HG03060 (cell line): ENCODE measurements at regions not wholly inside any gene's neighbourhood (a gene's known extent, or its start where the extent isn't known, plus 50 kb on each side); places are given as distances from the start of the nearest gene placed in this dataset.
"Not testable (repeated sequence)": the region's sequence is repeated elsewhere in the genome, so short reads cannot be mapped to it uniquely, and the experiment has no call there.

Experiments
- ATAC-seq: cut with Tn5 transposase; IDR thresholded peaks from one replicate; pipeline ENCODE4 v1.9.1; 2021; ENCODE audit warnings: low read depth, moderate number of reproducible peaks; ENCODE audit not compliant: unreplicated experiment

DNA sequence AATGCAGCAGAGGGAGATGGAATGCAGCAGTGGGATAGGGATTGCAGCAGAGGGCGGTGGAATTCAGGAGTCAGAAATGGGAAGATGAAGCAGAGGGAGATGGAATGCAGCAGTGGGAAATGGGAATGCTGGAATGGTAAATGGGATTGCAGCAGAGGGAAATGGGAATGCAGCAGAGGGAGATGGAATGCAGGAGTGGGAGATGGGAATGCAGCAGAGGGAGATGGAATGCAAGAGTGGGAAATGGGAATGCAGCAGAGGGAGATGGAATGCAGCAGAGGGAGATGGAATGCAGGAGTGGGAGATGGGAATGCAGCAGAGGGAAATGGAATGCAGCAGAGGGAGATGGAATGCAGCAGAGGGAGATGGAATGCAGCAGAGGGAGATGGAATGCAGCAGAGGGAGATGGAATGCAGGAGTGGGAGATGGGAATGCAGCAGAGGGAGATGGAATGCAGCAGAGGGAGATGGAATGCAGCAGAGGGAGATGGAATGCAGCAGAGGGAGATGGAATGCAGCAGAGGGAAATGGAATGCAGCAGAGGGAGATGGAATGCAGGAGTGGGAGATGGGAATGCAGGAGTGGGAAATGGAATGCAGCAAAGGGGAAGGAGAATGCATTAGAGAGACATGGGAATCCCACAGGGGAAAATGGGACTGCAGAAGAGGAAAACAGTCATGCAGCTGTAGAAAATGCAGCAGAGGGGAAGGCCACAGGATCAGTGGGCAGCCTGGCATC is 329.8 kb downstream of the EMP1 start:
- ATAC-seq = not testable (repeated sequence)

DNA sequence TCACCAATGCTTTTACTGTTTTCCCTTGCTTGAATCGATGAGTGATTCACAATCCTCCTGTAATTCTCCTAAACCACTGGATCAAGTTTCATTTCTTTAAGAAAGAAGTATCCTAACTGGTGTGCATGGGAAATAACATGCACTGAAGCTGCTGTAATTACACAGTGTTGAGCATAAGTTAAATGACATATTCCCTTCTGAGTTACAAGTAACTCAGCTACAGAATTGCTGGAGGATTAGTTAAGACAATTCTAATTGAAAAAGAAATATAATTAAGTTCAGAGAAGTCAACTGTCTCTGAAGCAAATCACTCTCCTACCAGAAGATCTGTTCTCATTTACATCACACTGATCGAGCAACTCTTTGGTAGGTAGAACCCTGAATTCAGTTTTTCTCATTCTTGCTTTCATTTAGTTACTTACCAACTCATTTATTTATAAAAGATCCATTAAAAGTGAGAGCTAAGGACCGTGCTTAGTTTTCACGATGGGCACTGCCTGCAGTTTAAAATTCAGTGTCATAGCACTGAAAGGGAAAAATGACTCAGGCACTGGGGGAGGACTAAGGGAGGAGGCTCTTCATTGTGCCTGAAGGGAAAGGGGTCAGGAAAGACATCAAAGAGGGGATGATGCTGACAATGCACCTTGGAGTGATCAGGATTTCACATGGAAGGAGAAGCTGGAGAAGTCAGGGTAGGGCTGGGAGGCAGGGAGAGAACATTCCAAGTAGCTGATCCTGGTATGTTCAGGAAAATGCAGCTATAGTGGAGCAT is 327.2 kb downstream of the EMP1 start:
- ATAC-seq = no peak

DNA sequence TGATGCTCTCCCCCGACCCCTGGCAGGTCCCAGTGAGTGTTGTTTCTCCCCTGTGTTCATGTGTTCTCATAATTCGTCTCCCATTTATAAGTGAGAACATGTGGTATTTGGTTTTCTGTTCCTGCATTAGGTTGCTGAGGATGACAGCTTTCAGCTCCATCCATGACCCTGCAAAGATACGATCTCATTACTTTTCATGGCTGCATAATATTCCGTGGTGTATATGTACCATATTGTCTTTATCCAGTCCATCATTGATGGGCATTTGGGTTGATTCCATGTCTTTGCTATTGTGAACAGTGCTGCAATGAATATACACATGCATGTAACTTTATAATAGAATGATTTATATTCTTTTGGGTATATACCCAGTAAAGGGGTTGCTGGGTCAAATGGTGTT is 321.5 kb downstream of the EMP1 start:
- ATAC-seq = not testable (repeated sequence)

DNA sequence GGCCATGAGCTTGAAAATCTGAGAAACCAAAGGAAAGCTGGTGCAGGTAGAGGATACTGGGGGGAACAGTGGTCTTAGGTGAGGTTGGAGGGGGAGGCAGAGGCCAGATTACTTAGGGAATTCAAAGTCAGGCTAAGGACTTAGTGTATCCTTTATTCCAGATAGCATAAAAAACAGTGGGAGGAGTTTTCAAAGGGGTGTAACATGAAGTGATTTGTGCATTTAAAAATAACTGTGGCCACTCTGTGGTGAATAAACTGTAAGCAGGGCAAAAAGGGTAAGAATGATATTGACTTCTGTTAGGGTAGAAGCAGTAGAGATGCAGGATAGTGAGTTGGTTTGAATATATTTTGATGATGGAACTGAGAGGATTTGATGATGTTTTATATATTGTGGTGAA is 313.2 kb downstream of the EMP1 start:
- no peak for ATAC-seq

DNA sequence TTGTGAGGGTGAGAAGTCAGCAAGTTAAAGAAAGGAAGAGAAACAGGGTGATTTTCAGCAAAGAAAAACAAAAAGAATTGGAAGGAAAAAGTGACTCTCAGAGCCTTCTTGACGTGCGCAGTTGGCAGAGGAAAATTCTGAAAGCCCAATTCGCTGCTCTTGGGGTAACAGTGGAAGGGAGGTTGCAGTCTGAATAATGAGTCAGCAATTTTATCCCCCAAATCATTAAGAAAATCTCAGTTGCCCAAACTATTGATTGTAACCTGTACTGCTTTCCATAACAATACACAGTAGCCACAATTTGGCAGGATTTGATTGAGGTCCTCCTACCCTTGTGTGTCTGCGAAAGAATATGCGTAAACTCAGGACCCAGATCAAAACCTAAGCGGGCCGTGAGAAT is 309.1 kb downstream of the EMP1 start:
- ATAC-seq = no peak

DNA sequence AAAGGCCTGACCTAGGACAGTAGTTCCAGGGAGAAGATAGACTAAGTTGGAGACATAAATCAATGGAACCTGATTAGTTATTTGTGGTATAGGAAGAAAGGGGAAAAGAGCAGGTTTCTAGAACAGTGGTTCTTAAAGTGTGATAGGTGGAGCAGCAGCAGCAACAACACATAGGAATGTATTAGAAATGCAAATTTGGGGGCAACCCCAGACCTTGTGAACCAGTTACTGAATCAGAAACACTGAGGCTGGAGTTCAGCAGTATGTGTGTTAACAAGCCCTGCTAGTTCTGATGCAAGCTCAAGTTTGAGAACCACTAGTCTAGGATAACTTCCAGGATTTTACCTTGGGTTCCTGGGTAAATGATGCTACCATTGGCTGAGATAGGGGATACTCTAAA is 308.7 kb downstream of the EMP1 start:
- ATAC-seq = no peak

DNA sequence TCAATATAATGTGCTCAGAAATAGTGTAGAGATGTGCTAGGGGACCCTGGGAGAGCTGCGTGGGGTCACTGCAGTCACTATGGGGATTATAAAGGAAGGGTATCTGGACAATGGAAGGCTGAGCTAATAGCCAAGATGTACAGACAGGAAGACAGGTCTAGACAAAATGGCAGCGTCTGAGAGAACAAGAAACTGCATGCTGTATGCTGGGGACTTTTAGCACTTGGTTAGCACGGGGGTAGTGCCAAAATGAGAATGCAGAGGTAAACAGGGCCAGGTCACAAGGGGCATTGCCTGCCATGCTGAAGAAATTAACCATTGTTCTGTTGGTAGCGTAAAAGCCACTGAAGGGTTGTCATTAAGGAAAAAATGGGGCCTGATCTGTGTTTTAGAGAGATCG is 308.2 kb downstream of the EMP1 start:
- ATAC-seq = no peak

DNA sequence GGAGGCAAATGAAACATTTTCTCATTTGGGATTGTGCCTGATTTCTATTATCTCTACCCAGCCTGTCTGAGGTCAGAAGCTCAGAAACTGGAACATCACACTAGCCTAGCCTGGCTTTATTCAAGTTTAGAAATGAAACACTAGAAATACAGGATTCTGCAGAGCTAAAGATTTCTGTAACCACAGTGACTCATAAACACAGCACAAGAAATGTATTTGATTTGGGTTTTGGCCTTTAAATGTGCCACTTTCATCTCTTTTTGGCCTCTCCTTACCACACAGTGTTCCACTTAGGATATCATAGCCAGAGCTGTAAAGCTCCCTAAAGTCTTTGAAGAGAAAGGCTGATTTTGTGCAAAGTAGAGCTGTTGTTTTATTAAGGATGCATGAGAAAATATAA is 307.5 kb downstream of the EMP1 start:
- no peak for ATAC-seq

DNA sequence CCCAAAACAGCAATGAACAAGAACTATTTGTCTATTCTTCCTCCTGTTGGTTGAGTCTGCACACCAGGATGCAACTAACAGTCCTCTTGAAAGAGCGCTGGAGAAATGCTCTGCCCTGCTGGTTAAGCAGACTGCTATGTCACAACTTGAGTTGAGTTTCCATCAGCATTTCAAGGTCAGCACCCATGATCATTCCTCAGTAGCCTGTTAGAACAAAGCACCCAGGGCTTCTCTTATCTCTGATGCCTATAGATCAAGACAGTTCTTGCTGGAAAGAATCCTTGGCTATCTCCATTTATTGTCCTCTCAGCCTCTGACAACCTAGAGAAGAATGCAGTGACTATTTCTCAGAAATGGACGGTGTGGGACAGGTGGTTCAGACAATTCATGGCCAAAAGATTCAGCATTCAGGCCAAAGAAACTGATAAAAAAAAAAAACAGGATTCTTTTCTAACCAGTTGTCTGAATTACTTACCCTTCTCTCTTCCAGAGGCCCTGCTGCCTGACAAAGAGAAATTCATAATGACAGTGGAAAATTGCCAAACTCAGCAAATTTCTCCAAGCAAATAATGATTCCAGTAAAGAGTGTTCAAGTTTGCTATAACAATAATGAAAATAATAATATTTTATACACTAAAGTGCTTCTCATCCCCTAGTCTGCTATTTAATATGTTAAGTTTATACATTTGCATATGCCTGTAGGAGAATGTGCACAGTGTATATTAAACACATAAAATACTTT is 306.7 kb downstream of the EMP1 start:
- ATAC-seq = no peak

DNA sequence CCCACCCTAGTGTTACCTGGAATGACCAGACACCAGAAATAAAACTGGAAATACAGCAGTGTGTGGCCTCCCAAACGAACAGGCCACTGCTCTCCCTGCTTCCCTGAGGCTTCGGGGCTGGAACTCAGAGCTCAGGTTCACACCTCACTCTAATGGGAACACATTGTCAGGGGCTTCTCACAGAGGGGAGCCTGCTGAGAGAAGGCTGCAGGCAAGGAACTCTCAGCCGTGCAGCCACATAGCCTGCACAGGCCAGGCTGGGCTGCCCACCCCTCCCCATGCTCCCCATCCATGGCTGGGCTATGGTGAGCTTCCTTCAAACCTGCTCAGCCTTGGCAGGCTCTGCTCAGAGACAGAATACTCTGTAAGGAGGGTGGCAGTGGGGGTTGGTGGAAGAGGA is 302.5 kb downstream of the EMP1 start:
- no peak for ATAC-seq

DNA sequence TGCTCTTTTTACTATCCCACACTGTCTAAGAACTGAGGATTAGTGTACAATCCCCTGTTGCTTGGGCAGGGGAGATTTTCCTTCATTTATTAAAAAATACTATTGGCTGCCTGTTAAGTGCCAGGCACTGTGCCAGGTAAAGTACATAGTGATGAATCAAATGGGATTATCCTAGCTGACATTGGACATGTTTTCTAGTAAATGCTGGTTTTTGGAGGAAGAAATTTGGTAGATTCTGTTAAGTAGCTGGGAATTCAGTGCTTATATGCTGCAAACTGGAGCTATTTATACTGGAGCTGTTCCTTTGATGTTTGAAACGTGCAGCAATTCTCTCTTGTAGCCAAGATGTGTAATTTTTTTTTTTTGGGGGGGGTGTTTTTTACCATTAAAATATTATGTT is 299.6 kb downstream of the EMP1 start:
- no peak for ATAC-seq

DNA sequence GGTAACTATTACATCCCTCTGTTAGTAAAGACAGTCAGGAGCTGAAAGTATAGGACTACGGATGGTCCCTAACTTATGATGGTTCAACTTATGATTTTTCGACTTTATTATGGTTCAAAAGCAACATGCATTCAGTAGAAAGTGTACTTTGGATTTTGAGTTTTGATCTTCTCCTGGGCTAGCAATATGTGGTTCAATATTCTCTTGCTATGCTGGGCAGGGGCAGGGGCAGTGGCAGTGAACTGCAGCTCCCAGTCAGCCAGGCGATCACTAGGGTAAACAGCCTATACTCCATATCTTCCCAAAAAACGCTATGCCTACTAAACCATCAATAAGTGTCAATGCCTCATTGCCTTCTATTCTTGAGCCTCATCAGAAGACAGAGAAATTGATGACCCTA is 292.7 kb downstream of the EMP1 start:
- ATAC-seq = no peak

DNA sequence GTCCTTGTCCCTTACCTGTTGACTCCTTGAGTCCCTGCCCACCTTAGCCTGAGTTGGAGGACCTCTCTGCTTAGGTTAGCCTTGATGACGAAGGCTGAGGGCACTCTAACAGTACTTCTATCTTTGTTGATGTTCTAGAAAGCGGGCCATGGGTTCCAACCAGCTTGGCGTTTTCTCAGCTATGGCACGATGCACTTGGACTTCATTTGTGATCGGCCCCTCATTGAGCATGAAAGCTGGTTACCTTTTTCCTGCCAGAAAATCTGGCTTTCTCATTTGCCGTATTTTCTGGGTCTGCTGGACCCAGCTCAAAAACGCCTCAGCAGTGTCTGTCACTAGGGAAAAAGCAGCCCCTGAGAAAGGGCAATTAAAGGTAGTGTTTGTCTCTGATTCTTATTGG is 290.8 kb downstream of the EMP1 start:
- ATAC-seq = no peak

DNA sequence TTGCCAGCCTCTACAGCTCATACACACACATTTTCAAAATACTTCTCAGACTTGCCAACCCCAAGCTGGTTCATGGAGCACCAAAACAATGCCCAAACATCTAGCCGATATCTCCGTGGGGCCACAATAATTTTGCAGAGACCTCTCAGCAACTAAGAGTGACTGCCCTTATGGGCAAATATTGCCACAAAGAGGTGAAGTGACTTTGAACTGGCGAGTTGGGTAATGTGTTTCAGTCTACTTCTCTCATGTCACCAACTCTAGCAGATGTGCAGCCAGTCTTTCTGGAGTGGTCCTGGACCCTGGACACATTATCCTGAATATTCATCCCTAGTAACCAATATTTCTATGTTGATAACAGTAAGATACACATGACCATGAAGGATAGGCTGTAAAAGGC is 290.3 kb downstream of the EMP1 start:
- ATAC-seq = no peak

DNA sequence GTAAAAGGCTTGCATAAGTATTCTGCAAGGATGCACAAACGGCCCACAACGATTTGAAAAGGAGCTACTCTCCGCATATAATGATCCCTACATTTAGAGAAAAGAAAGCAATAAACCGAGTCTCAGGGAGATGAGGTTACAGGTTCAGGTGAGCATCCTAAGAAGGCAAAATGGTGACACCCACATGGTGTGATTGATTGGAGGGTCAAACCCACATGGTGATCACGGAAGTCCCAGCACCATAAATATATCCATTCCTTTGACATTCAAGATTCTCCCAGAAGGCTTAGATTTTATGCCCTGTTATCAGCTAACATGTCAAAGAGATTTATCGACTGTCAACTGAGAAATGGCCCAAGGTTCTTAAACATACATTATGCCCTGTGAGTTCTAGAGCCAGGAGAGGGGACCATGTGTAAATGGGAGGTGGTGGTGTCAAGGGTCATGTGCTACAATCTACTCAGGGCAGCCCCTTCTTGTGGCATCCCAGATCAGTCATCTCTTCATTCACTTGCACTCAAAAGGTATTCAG is 282.2 kb downstream of the EMP1 start:
- no peak for ATAC-seq

DNA sequence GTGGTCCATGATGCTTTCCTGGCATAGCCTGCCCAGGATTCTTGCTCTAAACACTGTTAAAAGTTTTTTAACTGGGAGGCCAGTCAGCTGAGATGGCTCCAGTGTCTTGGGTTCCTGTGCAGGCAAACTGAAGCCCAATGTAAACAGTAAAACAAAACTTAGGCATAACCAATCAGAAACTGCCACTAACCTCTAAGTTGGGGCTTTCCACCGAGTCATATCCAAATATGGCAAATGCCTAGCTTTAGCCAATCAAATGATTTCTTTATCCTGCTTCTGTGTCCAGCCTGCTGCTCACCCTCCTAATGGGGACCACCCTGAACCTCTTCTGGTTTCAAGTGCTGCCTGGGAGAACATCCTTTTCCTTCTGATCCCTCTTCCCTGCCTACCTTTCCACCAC is 277.9 kb downstream of the EMP1 start:
- ATAC-seq = no peak

DNA sequence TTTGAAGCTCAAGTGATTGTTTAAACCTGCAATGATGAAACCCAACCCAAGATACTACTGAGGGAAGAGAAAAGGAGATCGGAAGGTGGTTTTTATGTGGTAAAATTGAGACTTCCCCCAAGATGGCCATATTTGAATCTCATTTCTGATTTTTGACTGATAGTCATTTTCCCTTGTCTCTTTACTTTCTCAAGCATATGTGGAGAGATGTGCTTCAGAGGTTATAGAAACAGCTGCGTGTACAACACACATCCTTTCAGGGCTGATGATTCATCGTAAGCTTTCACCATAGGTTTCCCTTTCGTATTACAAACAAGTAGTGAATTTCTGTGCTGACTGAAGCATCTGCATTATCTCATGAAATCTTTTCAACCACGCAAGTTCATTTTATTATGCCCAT is 276.2 kb downstream of the EMP1 start:
- ATAC-seq = peak; percentile 96

DNA sequence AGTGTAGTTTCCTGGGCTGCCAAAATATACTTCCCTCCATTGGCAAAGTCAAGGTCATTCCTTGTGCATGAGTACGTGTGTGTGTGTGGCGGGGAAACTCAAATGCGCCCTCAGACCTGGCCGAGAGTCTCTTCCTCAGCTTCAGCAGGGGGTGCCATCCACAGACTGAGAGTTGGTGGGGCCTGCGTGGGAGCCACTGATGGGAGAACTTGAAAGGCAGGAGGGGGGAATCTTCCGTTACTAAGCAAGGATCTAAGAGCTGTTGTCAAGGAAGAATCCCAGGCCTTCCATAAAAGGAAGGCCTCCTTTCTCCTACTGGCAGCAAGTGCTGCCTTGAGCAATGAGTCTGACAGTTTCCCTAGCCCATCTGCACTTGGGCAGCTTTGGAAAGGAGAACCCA is 274.9 kb downstream of the EMP1 start:
- no peak for ATAC-seq

DNA sequence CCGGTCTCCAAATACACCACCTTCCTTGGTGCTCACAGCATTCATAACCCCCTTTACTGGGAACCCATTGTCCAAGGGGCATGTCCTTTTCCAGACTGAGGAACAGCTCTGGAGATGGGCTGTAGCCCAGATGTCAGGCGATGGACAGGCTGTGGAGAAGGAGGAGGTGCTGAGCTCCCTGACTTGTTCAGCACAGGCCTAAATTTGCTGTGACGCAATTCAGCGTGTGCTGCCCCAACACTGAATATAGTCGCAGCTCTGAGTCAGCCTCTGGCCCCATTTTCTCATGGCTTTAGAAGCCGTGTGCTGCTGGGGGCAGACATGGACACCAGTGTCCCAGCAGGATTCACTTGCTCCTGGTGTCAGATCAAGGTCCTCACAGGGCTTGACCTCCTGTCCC is 269.1 kb downstream of the EMP1 start:
- ATAC-seq = no peak

DNA sequence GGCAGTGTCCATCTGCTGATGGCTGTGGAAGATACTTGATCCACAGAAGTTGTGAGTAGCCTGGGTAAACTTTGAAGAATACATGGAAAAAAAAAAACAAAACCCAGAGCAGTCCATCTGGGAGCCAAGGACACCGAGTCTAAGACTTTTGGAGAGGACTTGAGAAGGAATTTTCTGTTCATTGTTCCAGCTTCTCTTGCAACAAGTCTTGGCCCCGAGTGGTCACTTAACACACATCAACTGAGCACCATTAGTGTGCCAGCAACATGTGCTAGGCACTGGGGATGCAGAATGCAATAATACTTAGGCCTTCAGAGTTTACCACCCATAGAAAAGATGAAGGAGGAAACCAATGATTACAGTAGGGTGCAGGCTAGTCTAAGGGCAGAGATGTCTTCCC is 266.7 kb downstream of the EMP1 start:
- ATAC-seq = no peak

DNA sequence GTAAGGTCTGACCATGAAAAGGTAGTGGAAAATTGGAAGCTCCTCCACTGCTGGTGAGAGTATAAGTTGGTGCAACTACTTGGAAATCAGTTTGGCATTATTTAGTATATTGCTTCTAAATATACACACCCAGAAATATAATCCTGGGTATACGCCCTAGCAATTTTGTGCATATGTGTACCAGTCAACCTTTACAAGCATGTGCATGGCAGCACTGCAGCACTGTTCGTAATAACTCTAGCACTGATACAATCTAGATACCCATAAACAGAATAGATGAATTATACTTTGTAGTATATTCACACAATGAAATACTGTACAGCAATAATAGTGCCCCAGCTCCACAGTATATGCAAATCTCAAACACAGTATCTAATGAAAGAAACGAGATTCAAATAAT is 265.9 kb downstream of the EMP1 start:
- no peak for ATAC-seq
